ENCODE measurements at regions not wholly inside any gene's neighbourhood (a gene's known extent, or its start where the extent isn't known, plus 50 kb on each side); places are given as distances from the start of the nearest gene placed in this dataset.

DNA sequence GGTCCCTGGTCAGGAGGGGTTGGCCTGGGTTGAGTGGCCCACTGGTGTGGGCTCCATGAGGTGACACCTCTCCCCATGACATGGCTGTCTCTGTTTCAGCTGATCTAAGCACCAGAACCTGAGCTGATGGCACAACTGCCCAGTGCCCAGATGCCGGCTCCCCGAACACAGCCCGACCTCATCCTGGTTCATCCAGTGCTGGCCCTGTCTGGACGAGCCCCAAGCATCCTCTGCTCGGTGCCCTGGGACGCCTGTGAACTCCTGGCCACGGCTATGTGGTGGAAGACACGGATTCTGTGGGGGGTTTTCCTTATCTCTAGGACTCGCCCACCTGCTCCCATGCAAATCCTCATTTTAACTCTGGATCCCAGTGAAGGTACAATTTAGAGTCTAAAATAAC lies 389.2 kb downstream of the SHANK2 start:
- TF ChIP-seq EZH2 (IDR thresholded peaks at IDR 0.05; ENCODE audit: low read length, missing control alignments), result no peak
- TF ChIP-seq, protein P1, sequence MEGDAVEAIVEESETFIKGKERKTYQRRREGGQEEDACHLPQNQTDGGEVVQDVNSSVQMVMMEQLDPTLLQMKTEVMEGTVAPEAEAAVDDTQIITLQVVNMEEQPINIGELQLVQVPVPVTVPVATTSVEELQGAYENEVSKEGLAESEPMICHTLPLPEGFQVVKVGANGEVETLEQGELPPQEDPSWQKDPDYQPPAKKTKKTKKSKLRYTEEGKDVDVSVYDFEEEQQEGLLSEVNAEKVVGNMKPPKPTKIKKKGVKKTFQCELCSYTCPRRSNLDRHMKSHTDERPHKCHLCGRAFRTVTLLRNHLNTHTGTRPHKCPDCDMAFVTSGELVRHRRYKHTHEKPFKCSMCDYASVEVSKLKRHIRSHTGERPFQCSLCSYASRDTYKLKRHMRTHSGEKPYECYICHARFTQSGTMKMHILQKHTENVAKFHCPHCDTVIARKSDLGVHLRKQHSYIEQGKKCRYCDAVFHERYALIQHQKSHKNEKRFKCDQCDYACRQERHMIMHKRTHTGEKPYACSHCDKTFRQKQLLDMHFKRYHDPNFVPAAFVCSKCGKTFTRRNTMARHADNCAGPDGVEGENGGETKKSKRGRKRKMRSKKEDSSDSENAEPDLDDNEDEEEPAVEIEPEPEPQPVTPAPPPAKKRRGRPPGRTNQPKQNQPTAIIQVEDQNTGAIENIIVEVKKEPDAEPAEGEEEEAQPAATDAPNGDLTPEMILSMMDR (conservative IDR thresholded peaks at IDR 0.05 in 1 of 2, IDR thresholded peaks at IDR 0.05 in 1 of 2; ENCODE audit: low read depth in 1 of 2, low read length in 2 of 2), result no peak
